Tibial artery (tissue), 4 donors: ENCODE measurements at regions not wholly inside any gene's neighbourhood (a gene's known extent, or its start where the extent isn't known, plus 50 kb on each side); places are given as distances from the start of the nearest gene placed in this dataset.

Experiments used
- DNase-seq, 2 donors: peaks; one replicate each; pipeline ENCODE4 v3.0.0-alpha.2; 2019
- H3K27ac ChIP-seq, 2 donors: fragments of 200-600 bp; sonication (generic) in 1 of 2; 1 replicate in 1 of 2; 2 replicates in 1 of 2; pipeline ENCODE4 v1.5.1; 2018 to 2019; ENCODE audit warnings: mild to moderate bottlenecking in 1 of 2
- H3K27me3 ChIP-seq, 2 donors: fragments of 200-600 bp; sonication (generic) in 1 of 2; one replicate each; pipeline versions ENCODE4 v1.5.1 to v1.6.0; 2016 to 2019
- H3K36me3 ChIP-seq, 3 donors: fragments of 200-600 bp; sonication (generic) in 2 of 3; one replicate each; pipeline ENCODE4 v1.5.1; 2016 to 2019; ENCODE audit warnings: mild to moderate bottlenecking in 2 of 3
- H3K4me1 ChIP-seq, 4 donors: fragments of 200-600 bp; sonication (generic) in 2 of 4; 1 replicate in 3 of 4; 2 replicates in 1 of 4; pipeline ENCODE4 v1.5.1; 2016 to 2019
- H3K4me3 ChIP-seq, 2 donors: fragments of 200-600 bp; sonication (generic) in 1 of 2; 1 replicate in 1 of 2; 2 replicates in 1 of 2; pipeline ENCODE4 v1.5.1; 2018 to 2019; ENCODE audit warnings: mild to moderate bottlenecking in 2 of 2
- H3K9me3 ChIP-seq, 3 donors: fragments of 200-600 bp; sonication (generic) in 1 of 3; one replicate each; pipeline ENCODE4 v1.5.1; 2016 to 2019
- CTCF ChIP-seq, 2 experiments: fragments of 200-600 bp in 1 of 2; fragments of 450-650 bp in 1 of 2; IDR thresholded peaks; one replicate each; pipeline ENCODE4 v1.5.1; 2017 to 2019; ENCODE audit warnings: antibody characterized with exemption in 2 of 2, mild to moderate bottlenecking in 1 of 2, moderate library complexity in 1 of 2
- intact Hi-C: fragments of 100-400 bp; cut with DNase I; formaldehyde crosslinking; loops from one replicate; pipeline ENCODE4 v1.15.0; 2023; ENCODE audit warnings: low total_unique reads

- intact Hi-C loops = no loop called here
- Histone ChIP-seq H3K36me3 (no peaks in the 10 kb centered on the region), H3K4me1 (no peaks in the 10 kb centered on the region), H3K27me3 (no peaks in the 10 kb centered on the region), H3K4me3 (no peak overlapping the region), H3K27ac (no peak overlapping the region), H3K9me3 (no peaks in the 10 kb centered on the region)
- no peak for TF ChIP-seq CTCF (IDR thresholded peaks at IDR 0.05)
- DNase-seq = no peak
These were observed 63.5 kb upstream of the ASCC3 start for GRCh38 chr6:100944644-100945043.

DNA sequence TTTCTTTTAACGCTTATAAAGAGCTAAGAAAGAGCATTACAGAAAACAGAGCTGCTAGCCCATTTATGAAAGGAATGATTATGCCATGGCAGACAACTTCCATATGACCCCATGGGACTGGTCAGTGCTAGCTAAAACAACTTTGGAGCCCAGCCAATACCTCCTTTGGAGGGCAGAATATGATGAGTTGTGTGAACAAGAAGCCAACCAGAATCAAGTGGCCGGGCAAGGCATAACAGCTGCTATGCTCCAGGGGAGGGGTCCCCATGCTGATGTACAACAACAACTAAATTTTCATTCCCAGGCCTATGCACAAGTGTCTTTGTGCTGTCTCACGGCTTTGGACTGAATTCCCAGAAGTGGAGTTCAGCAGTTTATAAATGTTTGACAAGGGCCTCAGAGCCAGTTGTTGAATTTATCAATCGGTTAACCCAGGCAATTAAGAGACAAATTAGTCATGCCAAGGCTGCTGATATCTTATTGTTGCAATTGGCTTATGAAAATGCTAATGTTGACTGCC is 65.0 kb upstream of the ASCC3 start:
- TF ChIP-seq CTCF (IDR thresholded peaks at IDR 0.05) = no peak
- intact Hi-C loops = no loop called here
- Histone ChIP-seq H3K27ac (no peak overlapping the region), H3K4me1 (no peaks in the 10 kb centered on the region), H3K4me3 (no peak overlapping the region), H3K9me3 (no peaks in the 10 kb centered on the region), H3K36me3 (no peaks in the 10 kb centered on the region), H3K27me3 (no peaks in the 10 kb centered on the region)
- no peak for DNase-seq

DNA sequence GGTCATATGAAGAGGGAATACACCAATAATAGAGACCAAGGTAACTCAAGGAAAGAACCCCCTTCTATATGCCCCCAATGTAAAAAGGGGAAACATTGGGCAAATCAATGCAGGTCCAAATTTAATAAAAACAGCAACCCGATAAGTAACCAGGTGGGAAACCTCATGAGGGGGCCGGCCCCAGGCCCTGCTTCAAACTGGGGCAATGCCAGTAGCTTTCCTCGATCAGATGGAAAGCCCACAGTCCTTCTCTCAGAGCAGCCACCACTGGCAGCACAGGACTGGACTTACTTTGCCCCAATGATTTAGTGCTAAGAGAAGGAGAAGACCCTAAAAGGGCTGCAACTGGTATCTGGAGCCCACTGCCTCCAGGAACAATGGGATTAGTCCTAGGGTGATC is 65.6 kb upstream of the ASCC3 start:
- Histone ChIP-seq H3K36me3 (no peaks in the 10 kb centered on the region), H3K4me3 (no peak overlapping the region), H3K4me1 (no peaks in the 10 kb centered on the region), H3K27ac (no peak overlapping the region), H3K27me3 (no peaks in the 10 kb centered on the region), H3K9me3 (no peaks in the 10 kb centered on the region)
- DNase-seq = no peak
- TF ChIP-seq CTCF (IDR thresholded peaks at IDR 0.05) = no peak
- intact Hi-C loops = no loop called here

GRCh38 chr6:100948381-100949133 is 67.4 kb upstream of the ASCC3 start:
- H3K4me1 ChIP-seq = no peaks in the 10 kb centered on the region
- intact Hi-C loops = no loop called here
- no peaks in the 10 kb centered on the region for H3K36me3 ChIP-seq
- no peak overlapping the region for H3K4me3 ChIP-seq
- H3K27ac ChIP-seq = no peak overlapping the region
- no peaks in the 10 kb centered on the region for H3K27me3 ChIP-seq
- no peaks in the 10 kb centered on the region for H3K9me3 ChIP-seq
- no peak for TF ChIP-seq CTCF (IDR thresholded peaks at IDR 0.05)
- no peak for DNase-seq

DNA sequence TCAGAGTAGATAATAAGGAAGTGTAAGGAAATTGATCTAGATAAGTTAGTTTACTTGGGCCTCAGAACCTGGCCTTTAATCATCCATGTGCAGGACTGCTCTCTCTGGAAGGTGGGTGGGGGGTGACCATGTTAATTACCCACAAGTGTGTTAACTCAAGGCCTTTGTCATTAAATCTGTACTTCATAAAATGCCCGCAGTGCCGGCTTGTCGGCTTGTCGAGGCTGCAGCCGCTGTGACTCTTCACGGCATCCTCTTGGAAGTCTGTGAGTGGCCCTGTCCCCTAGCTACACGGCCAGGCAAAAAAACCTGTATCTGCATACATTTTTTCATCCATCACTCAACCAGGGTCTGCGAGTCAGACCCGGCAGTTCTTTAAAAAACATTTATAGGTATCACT is 70.9 kb upstream of the ASCC3 start:
- no peaks in the 10 kb centered on the region for H3K9me3 ChIP-seq
- DNase-seq = no peak
- no peaks in the 10 kb centered on the region for H3K27me3 ChIP-seq
- no peaks in the 10 kb centered on the region for H3K4me1 ChIP-seq
- no peak for TF ChIP-seq CTCF (IDR thresholded peaks at IDR 0.05)
- no peaks in the 10 kb centered on the region for H3K36me3 ChIP-seq
- H3K27ac ChIP-seq = no peak overlapping the region
- no peak overlapping the region for H3K4me3 ChIP-seq
- intact Hi-C loops = no loop called here
